Thoracic aorta (tissue), 2 donors: ENCODE measurements at regions not wholly inside any gene's neighbourhood (a gene's known extent, or its start where the extent isn't known, plus 50 kb on each side); places are given as distances from the start of the nearest gene placed in this dataset.

Source experiments
- ATAC-seq: fragments of 150-250 bp; one replicate; pipeline ENCODE4 v1.8.0; 2017; ENCODE audit warnings: low read depth; ENCODE audit not compliant: insufficient number of reproducible peaks, low FRiP score
- DNase-seq: peaks from one replicate; pipeline ENCODE4 v3.0.0-alpha.2; 2020; ENCODE audit warnings: low spot score
- H3K27ac ChIP-seq, 2 donors: fragments of 200-600 bp; sonication (generic); 1 replicate in 1 of 2; 2 replicates in 1 of 2; pipeline ENCODE4 v1.5.1; 2016; ENCODE audit warnings: mild to moderate bottlenecking in 2 of 2, moderate library complexity in 2 of 2
- H3K27me3 ChIP-seq: fragments of 200-600 bp; sonication (generic); replicated peaks from 2 replicates; pipeline ENCODE4 v1.6.0; 2016; ENCODE audit warnings: mild to moderate bottlenecking; ENCODE audit not compliant: insufficient read depth
- H3K36me3 ChIP-seq: fragments of 200-600 bp; sonication (generic); one replicate; pipeline ENCODE4 v1.5.1; 2016
- H3K4me1 ChIP-seq, 2 donors: fragments of 200-600 bp; sonication (generic); 1 replicate in 1 of 2; 2 replicates in 1 of 2; pipeline versions ENCODE4 v1.5.1 to v1.6.0; 2016; ENCODE audit warnings: low read depth in 2 of 2, mild to moderate bottlenecking in 1 of 2; ENCODE audit not compliant: control insufficient read depth in 1 of 2
- H3K4me3 ChIP-seq: fragments of 200-600 bp; sonication (generic); 2 replicates; pipeline ENCODE4 v1.5.1; 2016; ENCODE audit warnings: mild to moderate bottlenecking
- H3K9me3 ChIP-seq: fragments of 200-600 bp; sonication (generic); 2 replicates; pipeline ENCODE4 v1.5.1; 2016
- CTCF ChIP-seq: fragments of 200-600 bp; sonication (generic); IDR thresholded peaks from one replicate; pipeline ENCODE4 v1.5.1; 2019; ENCODE audit warnings: antibody characterized with exemption

GRCh38 chr18:26794230-26795101, 71.0 kb downstream of the AQP4 start:
- no peaks in the 10 kb centered on the region for H3K4me1 ChIP-seq
- ATAC-seq, result no peak
- H3K36me3 ChIP-seq, result no peaks in the 10 kb centered on the region
- no peak overlapping the region for H3K4me3 ChIP-seq
- H3K9me3 ChIP-seq, result no peaks in the 10 kb centered on the region
- no peaks in the 10 kb centered on the region for H3K27me3 ChIP-seq
- DNase-seq, result no peak
- TF ChIP-seq CTCF, result no peak
- no peak overlapping the region for H3K27ac ChIP-seq

DNA sequence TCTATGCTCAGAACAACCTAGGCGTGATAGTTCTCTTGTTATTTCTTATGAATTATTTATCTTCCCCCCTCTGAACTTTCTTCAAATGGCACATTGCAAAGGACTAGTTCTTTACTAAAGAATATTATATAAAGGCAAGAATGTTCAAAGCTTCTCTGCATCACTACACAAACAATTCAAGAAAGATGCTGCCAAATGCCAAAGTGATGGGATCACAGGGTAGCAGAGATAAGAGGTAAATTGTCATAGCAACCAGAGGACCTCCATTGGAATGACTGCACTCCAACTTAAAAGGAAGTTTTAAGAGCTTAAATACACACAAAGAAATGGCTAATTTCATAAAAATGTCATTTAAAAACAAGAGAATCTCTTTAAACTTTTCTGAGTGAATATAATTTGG, 72.8 kb downstream of the AQP4 start:
- Histone ChIP-seq H3K4me1 (no peaks in the 10 kb centered on the region), H3K27ac (no peak overlapping the region), H3K27me3 (no peaks in the 10 kb centered on the region), H3K36me3 (no peaks in the 10 kb centered on the region), H3K4me3 (no peak overlapping the region), H3K9me3 (no peaks in the 10 kb centered on the region)
- no peak for TF ChIP-seq CTCF
- ATAC-seq (no peak), DNase-seq (no peak)

DNA sequence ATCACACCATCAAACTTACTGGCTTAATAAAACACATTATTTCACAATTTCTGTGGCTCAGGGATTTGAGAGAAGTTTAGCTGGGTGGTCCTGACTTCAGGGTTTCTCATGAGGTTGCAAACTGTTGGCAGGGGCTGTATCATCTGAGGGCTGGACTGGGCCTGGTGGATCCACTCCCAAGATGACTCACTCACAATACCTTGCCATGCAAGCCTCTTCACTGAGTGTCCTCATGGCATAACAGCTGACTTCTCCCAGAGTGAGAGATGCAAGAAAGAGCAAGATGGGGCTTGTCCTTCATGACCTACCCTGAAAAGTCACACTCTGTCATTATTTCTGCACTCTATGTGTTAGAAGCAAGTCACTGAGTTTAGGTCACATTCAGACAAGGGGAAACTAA, 73.8 kb downstream of the AQP4 start:
- no peak for TF ChIP-seq CTCF

DNA sequence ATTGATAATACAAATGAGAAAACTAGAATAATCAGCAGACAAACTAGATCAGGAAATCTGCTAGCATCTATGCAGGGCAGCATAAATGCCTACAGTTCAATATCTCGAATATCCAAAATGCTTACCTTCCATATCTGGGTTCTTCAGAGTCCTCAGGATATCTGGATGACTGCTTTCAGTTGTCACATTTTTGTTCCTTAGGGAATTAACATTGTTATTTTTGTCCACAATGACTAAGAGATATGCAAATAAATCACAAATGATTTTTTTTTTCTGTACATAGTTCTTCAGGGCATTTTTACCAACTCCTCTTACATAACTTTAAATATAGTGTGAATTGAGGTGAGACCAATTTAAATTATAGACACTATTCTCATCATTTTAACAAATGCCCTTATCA, 80.9 kb downstream of the AQP4 start:
- DNase-seq (no peak), ATAC-seq (no peak)
- no peak overlapping the region for H3K4me3 ChIP-seq
- no peak overlapping the region for H3K27ac ChIP-seq
- no peak for TF ChIP-seq CTCF
- no peaks in the 10 kb centered on the region for H3K9me3 ChIP-seq
- H3K36me3 ChIP-seq, result no peaks in the 10 kb centered on the region
- H3K4me1 ChIP-seq, result no peaks in the 10 kb centered on the region
- H3K27me3 ChIP-seq, result no peaks in the 10 kb centered on the region

More for the DNA sequence above, 73.8 kb downstream of the AQP4 start:
- Histone ChIP-seq H3K4me1 (no peaks in the 10 kb centered on the region), H3K4me3 (no peak overlapping the region), H3K27me3 (no peaks in the 10 kb centered on the region), H3K36me3 (no peaks in the 10 kb centered on the region), H3K9me3 (no peaks in the 10 kb centered on the region), H3K27ac (no peak overlapping the region)
- DNase-seq, result no peak
- no peak for ATAC-seq

DNA sequence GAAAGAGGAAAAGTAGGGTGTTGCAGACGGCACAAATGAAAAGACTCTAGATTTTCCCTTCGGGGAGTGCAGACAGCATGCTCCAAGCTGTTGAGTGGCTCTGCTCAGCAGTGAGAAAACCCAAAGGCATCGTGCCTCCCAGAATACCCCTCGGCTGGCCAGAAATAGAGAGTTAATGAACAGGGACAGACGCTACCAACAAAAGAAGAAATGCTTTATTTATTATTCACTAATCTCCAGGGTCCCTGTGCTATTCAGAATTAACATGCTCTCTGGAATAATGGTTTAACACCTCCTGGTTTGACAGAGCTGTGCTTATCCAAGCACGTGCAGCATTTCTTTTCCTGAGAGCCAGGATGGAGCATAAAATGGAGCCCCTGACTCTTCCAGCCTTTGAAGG, 82.3 kb downstream of the AQP4 start:
- Histone ChIP-seq H3K36me3 (no peaks in the 10 kb centered on the region), H3K27me3 (no peaks in the 10 kb centered on the region), H3K4me1 (no peaks in the 10 kb centered on the region), H3K4me3 (no peak overlapping the region), H3K27ac (no peak overlapping the region), H3K9me3 (no peaks in the 10 kb centered on the region)
- ATAC-seq (no peak), DNase-seq (no peak)
- TF ChIP-seq CTCF, result no peak
